Chondrocyte (in vitro differentiated cells): ENCODE measurements at regions not wholly inside any gene's neighbourhood (a gene's known extent, or its start where the extent isn't known, plus 50 kb on each side); places are given as distances from the start of the nearest gene placed in this dataset.

ENCODE experiments used
- DNase-seq: peaks from one replicate; pipeline ENCODE4 v3.0.0; 2021; ENCODE audit warnings: mixed read lengths, low spot score
- H3K27ac Mint-ChIP-seq: one replicate; pipeline ENCODE4 v1.8.0; 2021; ENCODE audit warnings: mild to moderate bottlenecking, moderate library complexity, mixed read lengths; ENCODE audit not compliant: unreplicated experiment
- H3K27me3 Mint-ChIP-seq: 2 replicates; pipeline ENCODE4 v1.8.0; 2021; ENCODE audit warnings: low read depth, mixed read lengths
- H3K36me3 Mint-ChIP-seq: 2 replicates; pipeline ENCODE4 v1.8.0; 2021; ENCODE audit warnings: low read depth, mixed read lengths
- H3K4me1 Mint-ChIP-seq: 2 replicates; pipeline ENCODE4 v1.8.0; 2021; ENCODE audit warnings: low read depth, mild to moderate bottlenecking, mixed read lengths
- H3K4me3 Mint-ChIP-seq: one replicate; pipeline ENCODE4 v1.8.0; 2021; ENCODE audit warnings: mild to moderate bottlenecking, moderate library complexity, mixed read lengths; ENCODE audit not compliant: unreplicated experiment
- H3K9me3 Mint-ChIP-seq: 2 replicates; pipeline ENCODE4 v1.8.0; 2021; ENCODE audit warnings: low read depth, mixed read lengths
- TF ChIP-seq, protein P1 (sequence below): fragments of 200-600 bp; sonication (generic); IDR thresholded peaks from 2 replicates; pipeline ENCODE4 v1.5.0; 2021; ENCODE audit warnings: antibody characterized with exemption, mild to moderate bottlenecking, moderate library complexity

DNA sequence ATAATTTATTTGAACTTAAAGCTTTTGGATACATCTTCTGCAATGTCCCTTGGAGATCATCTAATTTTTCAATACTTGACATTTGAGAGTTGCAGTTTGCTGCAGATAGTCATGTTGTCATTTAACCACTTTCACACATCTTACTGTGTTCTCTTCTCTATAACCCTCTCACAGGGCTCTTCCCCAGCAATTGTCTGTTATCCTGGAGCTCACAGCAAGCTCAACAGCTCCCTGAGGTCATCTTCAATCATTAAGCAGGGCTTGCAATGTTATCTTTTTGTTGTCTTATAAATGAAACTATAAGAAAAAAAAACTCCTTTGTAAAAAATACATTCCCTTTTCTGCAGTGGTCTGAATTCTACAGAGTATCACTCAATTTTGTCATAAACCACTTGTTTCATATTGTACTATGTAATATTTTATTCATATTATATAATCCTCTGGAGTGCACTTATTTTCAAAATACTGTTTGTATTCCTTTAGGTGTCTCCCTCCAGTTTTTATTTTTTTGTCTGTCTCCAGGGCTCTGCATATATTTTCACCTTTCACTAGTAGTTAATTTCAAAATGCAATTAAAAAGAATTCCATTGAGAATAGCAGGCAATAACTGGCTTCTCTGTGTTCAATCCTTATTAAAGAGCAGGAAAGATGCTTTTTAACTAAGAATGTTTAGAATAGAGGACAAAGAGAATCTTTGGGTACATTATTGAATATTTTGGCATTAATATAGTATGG is 106.3 kb upstream of the ARSJ start:
- no peak overlapping the region for H3K27ac Mint-ChIP-seq
- no peaks in the 10 kb centered on the region for H3K27me3 Mint-ChIP-seq
- H3K36me3 Mint-ChIP-seq = no peaks in the 10 kb centered on the region
- TF ChIP-seq, protein P1, sequence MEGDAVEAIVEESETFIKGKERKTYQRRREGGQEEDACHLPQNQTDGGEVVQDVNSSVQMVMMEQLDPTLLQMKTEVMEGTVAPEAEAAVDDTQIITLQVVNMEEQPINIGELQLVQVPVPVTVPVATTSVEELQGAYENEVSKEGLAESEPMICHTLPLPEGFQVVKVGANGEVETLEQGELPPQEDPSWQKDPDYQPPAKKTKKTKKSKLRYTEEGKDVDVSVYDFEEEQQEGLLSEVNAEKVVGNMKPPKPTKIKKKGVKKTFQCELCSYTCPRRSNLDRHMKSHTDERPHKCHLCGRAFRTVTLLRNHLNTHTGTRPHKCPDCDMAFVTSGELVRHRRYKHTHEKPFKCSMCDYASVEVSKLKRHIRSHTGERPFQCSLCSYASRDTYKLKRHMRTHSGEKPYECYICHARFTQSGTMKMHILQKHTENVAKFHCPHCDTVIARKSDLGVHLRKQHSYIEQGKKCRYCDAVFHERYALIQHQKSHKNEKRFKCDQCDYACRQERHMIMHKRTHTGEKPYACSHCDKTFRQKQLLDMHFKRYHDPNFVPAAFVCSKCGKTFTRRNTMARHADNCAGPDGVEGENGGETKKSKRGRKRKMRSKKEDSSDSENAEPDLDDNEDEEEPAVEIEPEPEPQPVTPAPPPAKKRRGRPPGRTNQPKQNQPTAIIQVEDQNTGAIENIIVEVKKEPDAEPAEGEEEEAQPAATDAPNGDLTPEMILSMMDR = no peak
- peaks cover 42% of the 10 kb centered on the region for H3K4me1 Mint-ChIP-seq
- no peak overlapping the region for H3K4me3 Mint-ChIP-seq
- H3K9me3 Mint-ChIP-seq = peaks cover 2% of the 10 kb centered on the region
- no peak for DNase-seq

DNA sequence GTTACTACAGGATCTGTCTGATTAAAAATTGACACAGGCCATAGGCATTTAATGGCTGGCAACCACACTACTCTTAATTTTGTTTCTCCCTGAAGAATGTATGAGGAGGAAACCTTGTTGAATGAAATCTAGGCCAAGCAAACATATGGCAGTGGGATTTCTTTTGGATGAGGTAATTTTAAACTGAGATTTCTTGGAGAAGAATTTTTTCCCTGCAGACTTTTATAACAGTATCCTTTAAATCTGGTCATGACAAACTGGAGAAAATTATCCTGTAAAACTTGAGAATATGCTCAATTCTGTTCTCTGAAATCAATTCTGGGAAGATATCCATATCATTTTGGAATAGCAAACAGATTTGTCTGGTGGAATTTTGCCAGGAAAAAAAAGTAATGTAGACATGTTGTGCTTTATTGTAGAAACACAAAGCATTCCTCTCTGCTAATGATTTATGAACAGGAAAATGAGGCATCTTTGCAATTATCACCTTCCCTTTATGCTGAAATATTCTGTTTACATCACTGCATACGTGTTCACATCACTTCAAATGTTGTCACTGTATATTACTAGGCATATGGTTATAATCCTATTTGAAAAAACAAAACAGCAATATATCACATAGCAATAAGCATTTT is 108.3 kb upstream of the ARSJ start:
- Mint-ChIP-seq H3K4me1 (peaks cover 42% of the 10 kb centered on the region), H3K27ac (peak overlapping the region; percentile 76)

DNA sequence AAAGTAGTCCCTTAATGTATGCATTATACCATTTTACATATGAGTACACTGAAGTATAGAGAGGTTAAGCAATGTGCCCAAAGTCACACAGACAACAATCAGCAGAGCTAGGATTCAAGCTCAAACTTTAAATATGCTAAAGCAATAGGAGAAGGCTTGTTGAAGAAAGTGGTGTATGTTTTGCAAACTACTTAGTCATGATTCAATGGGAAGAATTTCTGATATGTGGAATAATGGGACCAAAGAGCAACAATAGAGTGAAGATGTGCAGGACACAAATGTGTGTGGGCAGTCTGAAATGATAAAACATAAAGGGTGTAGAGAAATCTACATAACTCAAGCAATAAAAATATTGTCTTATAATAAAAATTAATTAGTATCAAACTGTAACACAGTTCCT is 109.0 kb upstream of the ARSJ start:
- Mint-ChIP-seq H3K4me3 (no peak overlapping the region), H3K27me3 (no peaks in the 10 kb centered on the region), H3K4me1 (peaks cover 44% of the 10 kb centered on the region), H3K27ac (no peak overlapping the region), H3K9me3 (peaks cover 2% of the 10 kb centered on the region), H3K36me3 (no peaks in the 10 kb centered on the region)
- no peak for DNase-seq
- TF ChIP-seq, protein P1 = no peak

More for the DNA sequence above, 108.3 kb upstream of the ARSJ start:
- Mint-ChIP-seq H3K36me3 (no peaks in the 10 kb centered on the region), H3K27me3 (no peaks in the 10 kb centered on the region), H3K4me3 (no peak overlapping the region), H3K9me3 (peaks cover 2% of the 10 kb centered on the region)
- TF ChIP-seq, protein P1 = no peak
- DNase-seq = no peak

DNA sequence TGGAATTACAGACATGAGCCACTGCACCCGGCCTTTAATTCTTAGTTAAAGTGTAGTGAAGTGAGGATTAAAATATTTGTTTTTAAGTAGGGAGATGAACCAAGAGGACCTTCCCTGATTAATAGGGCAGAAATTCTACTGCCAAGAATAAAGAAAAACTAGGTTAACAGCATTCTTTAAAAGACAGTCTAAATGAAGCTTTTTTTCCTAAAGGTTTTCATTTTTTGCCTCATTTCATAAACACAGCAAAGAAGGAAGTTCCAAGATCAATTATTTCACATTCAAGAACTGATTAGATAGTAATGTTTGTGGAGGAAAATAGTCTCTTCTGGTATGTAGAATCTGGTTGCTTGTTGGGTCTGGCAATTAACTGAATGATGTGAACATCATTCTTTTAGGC is 112.1 kb upstream of the ARSJ start:
- peaks cover 33% of the 10 kb centered on the region for H3K4me1 Mint-ChIP-seq
- H3K27me3 Mint-ChIP-seq = no peaks in the 10 kb centered on the region
- H3K36me3 Mint-ChIP-seq = no peaks in the 10 kb centered on the region
- H3K9me3 Mint-ChIP-seq = peaks cover 2% of the 10 kb centered on the region
- TF ChIP-seq, protein P1 = no peak
- DNase-seq = no peak
- no peak overlapping the region for H3K4me3 Mint-ChIP-seq
- H3K27ac Mint-ChIP-seq = no peak overlapping the region

DNA sequence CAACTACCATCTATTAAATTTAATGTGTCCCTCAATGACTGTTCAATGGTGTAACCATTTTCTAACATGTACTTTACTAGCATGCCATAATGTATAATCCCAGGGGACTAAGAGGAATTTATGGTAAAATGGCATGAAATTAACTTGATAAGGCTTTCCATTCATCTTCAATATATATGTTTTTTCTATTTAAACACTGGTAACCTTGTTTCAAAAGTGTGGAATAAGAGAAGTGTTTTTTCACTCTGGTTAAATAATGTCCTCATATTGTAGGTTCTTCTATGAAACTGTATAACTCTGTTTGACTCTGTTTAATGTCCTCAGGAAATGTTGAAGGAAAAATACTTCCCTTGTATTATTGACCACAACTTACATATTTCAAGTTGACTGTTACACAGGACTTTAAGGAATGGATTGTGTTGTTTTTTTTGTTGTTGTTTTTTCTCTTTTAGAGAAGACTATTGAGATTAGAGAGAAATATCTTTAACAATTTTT is 113.8 kb upstream of the ARSJ start:
- Mint-ChIP-seq H3K4me1 (peaks cover 17% of the 10 kb centered on the region), H3K4me3 (no peak overlapping the region), H3K9me3 (peaks cover 2% of the 10 kb centered on the region), H3K27ac (peak overlapping the region; percentile 42), H3K36me3 (no peaks in the 10 kb centered on the region), H3K27me3 (no peaks in the 10 kb centered on the region)
- TF ChIP-seq, protein P1 = no peak
- no peak for DNase-seq
